ENCODE measurements at regions not wholly inside any gene's neighbourhood (a gene's known extent, or its start where the extent isn't known, plus 50 kb on each side); places are given as distances from the start of the nearest gene placed in this dataset.
A peak's percentile ranks its signal among the peaks of the same experiment; 100 is the strongest.

DNA sequence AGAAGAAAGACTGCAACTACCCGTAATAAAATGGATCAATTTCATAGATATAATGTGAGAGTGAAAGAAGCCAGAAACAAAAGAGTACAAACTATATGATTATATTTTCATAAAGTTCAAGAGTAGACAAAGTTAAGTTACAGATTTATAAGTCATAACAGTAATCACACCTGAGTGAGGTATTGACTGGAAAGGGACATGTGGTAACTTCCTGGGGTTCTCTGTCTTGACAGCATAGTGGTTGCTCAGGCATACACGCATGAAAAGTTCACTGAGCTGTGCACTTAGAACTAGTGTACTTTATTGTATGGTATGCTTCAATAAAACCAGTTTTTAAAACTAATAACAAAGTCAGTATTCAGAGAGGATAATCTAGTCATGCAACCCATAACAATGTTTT lies 653.6 kb downstream of the EPM2A start:
- WGBS (ENCODE audit: low lambda C conversion rate), result 42% methylated on average over 2 of the region's 2 CpGs
- Histone ChIP-seq H3K27ac (ENCODE audit: extremely low read length, insufficient read depth, low read length) (no peak overlapping the region), H3K9ac (ENCODE audit: insufficient read depth, low read depth, low read length) (no peak overlapping the region), H3K4me3 (replicated peaks in 1 of 3; ENCODE audit: insufficient read depth in 1 of 3, low read depth in 2 of 3, low read length in 3 of 3) (no peak overlapping the region), H2AFZ (ENCODE audit: low read length) (no peak overlapping the region), H3K36me3 (replicated peaks in 1 of 2; ENCODE audit: control insufficient read depth in 1 of 2, insufficient read depth in 2 of 2, low read length in 2 of 2) (no peaks in the 10 kb centered on the region), H4K20me1 (ENCODE audit: insufficient read depth, low read length) (no peaks in the 10 kb centered on the region), H3K79me2 (ENCODE audit: insufficient read depth, low read length) (no peaks in the 10 kb centered on the region), H3K9me3 (ENCODE audit: low read length) (no peaks in the 10 kb centered on the region), H3K4me1 (ENCODE audit: insufficient read depth, low read length) (no peaks in the 10 kb centered on the region), H3K27me3 (ENCODE audit: control insufficient read depth in 1 of 2, insufficient read depth in 2 of 2, low read length in 2 of 2) (no peaks in the 10 kb centered on the region), H3K4me2 (ENCODE audit: low read depth, low read length) (no peak overlapping the region)
- DNase-seq (ENCODE audit: low spot score) (no peak), ATAC-seq (no peak), FAIRE-seq (no peak)
- POLR2A ChIA-PET, result no interaction called here
- no peak for TF ChIP-seq IKZF5 (CRISPR knock-in tag; IDR thresholded peaks at IDR 0.05)
- in situ Hi-C loops (cut with HindIII; ENCODE audit: extremely low pct_ligation_motif_present, low pct_unique_long_range_greater_than_20kb) (no loop called here), intact Hi-C loops (cut with micrococcal nuclease; ENCODE audit: unreplicated experiment) (no loop called here)
- CTCF ChIA-PET (ENCODE audit: low intra/inter-chr PET ratio, low total read pairs), result no interaction called here
- no TSS peak for BruUV-seq (replicated peaks)

DNA sequence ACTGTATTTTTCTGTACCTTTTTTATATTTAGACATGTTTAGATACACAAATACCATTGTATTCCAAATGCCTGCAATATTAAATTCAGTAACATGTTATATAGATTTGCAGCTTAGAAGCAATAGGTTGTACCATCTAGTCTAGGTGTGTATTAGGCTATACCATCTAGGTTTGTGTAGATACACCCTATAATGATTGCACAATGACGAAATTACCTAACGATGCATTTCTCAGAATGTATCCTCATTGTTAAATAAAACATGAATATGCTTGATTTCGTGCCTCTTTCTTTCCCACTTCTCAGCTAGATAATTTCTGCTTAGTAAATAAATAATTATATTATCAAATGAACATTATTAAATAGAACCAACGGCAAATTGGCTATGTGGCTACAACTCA lies 653.0 kb downstream of the EPM2A start:
- TF ChIP-seq PLRG1 (conservative IDR thresholded peaks at IDR 0.05), result no peak
- TF ChIP-seq, protein P1, sequence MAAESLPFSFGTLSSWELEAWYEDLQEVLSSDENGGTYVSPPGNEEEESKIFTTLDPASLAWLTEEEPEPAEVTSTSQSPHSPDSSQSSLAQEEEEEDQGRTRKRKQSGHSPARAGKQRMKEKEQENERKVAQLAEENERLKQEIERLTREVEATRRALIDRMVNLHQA (CRISPR knock-in tag; IDR thresholded peaks at IDR 0.05), result no peak
- TF ChIP-seq SMARCC2 (IDR thresholded peaks at IDR 0.05), result no peak
- no peak for TF ChIP-seq ZNF275 (CRISPR knock-in tag; IDR thresholded peaks at IDR 0.05; ENCODE audit: borderline replicate concordance)
- TF ChIP-seq CEBPB (IDR thresholded peaks at IDR 0.05; ENCODE audit: borderline replicate concordance, low read depth, low read length), result peak; percentile 60; the same call in 1 of the 2 replicates
- TF ChIP-seq MXD3 (CRISPR knock-in tag; IDR thresholded peaks at IDR 0.05), result no peak
- TF ChIP-seq ZNF816 (CRISPR knock-in tag; IDR thresholded peaks at IDR 0.05; ENCODE audit: borderline replicate concordance), result no peak
- Histone ChIP-seq H4K20me1 (ENCODE audit: insufficient read depth, low read length) (no peaks in the 10 kb centered on the region), H3K9me3 (ENCODE audit: low read length) (no peaks in the 10 kb centered on the region), H3K27ac (ENCODE audit: extremely low read length, insufficient read depth, low read length) (no peak overlapping the region), H3K79me2 (ENCODE audit: insufficient read depth, low read length) (no peaks in the 10 kb centered on the region), H3K4me3 (replicated peaks in 1 of 3; ENCODE audit: insufficient read depth in 1 of 3, low read depth in 2 of 3, low read length in 3 of 3) (no peak overlapping the region), H3K36me3 (replicated peaks in 1 of 2; ENCODE audit: control insufficient read depth in 1 of 2, insufficient read depth in 2 of 2, low read length in 2 of 2) (no peaks in the 10 kb centered on the region), H3K27me3 (ENCODE audit: control insufficient read depth in 1 of 2, insufficient read depth in 2 of 2, low read length in 2 of 2) (no peaks in the 10 kb centered on the region), H3K9ac (ENCODE audit: insufficient read depth, low read depth, low read length) (no peak overlapping the region), H3K4me2 (ENCODE audit: low read depth, low read length) (no peak overlapping the region), H3K4me1 (ENCODE audit: insufficient read depth, low read length) (no peaks in the 10 kb centered on the region), H2AFZ (ENCODE audit: low read length) (no peak overlapping the region)
- ATAC-seq (no peak), DNase-seq (ENCODE audit: low spot score) (no peak), FAIRE-seq (no peak)
- WGBS (ENCODE audit: low lambda C conversion rate), result 15% methylated on average over 4 of the region's 4 CpGs
- intact Hi-C loops (cut with micrococcal nuclease; ENCODE audit: unreplicated experiment), result no loop called here
- in situ Hi-C loops (cut with HindIII; ENCODE audit: extremely low pct_ligation_motif_present, low pct_unique_long_range_greater_than_20kb), result no loop called here
- no TSS peak for BruUV-seq (replicated peaks)
- POLR2A ChIA-PET, result no interaction called here
- CTCF ChIA-PET (ENCODE audit: low intra/inter-chr PET ratio, low total read pairs), result no interaction called here

All from HepG2 (cell line).